SK-N-SH (cell line): ENCODE measurements at regions not wholly inside any gene's neighbourhood (a gene's known extent, or its start where the extent isn't known, plus 50 kb on each side); places are given as distances from the start of the nearest gene placed in this dataset.

Experiments
- CTCF ChIA-PET: fragments of 300-600, 350-600 bp; formaldehyde crosslinking; extraction: SDS; loops from one replicate; lab custom pipeline; 2021; lab: Yijun Ruan, JAX
- POLR2A ChIA-PET: fragments of 350-600 bp; sonication (Branson Sonifier 250); formaldehyde crosslinking; extraction: SDS; loops from one replicate; lab custom pipeline; 2020; ENCODE audit warnings: antibody characterized with exemption, inconsistent platforms; lab: Yijun Ruan, JAX
- DNase-seq: peaks from one replicate; pipeline ENCODE4 v3.0.0; 2012
- H2AFZ ChIP-seq: fragments of 200-600 bp; sonication (generic); 2 replicates; pipeline ENCODE4 v1.8.1; 2016; ENCODE audit warnings: antibody characterized with exemption, mild to moderate bottlenecking, low read depth
- H3F3A ChIP-seq: fragments of 200-600 bp; sonication (generic); replicated peaks from 2 replicates; pipeline ENCODE3; 2016; ENCODE audit warnings: antibody characterized with exemption, mild to moderate bottlenecking; ENCODE audit not compliant: insufficient read depth
- H3K27ac ChIP-seq, 2 experiments: fragments of 200-500 bp in 1 of 2; fragments of 200-600 bp in 1 of 2; sonication (Bioruptor generic) in 1 of 2; sonication (generic), shearing (Covaris generic) in 1 of 2; 2 replicates each; pipeline versions ENCODE4 v1.5.1 to v1.6.1; 2014 to 2016; ENCODE audit warnings: low read depth in 2 of 2, inconsistent platforms in 1 of 2, low read length in 1 of 2, mild to moderate bottlenecking in 1 of 2, mixed read lengths in 1 of 2
- H3K27me3 ChIP-seq: fragments of 200-600 bp; sonication (generic), shearing (Covaris generic); 2 replicates; pipeline ENCODE4 v1.6.1; 2016; ENCODE audit warnings: mixed run types; ENCODE audit not compliant: insufficient read depth
- H3K36me3 ChIP-seq, 2 experiments: fragments of 200-500 bp in 1 of 2; fragments of 200-600 bp in 1 of 2; sonication (Bioruptor generic) in 1 of 2; sonication (generic) in 1 of 2; replicated peaks in 1 of 2; 2 replicates each; pipeline versions ENCODE3 to v1.5.1; 2014 to 2016; ENCODE audit warnings: low read length in 1 of 2, mild to moderate bottlenecking in 1 of 2; ENCODE audit not compliant: insufficient read depth in 2 of 2, control insufficient read depth in 1 of 2
- H3K4me1 ChIP-seq, 2 experiments: fragments of 200-500 bp in 1 of 2; fragments of 200-600 bp in 1 of 2; sonication (Bioruptor generic) in 1 of 2; sonication (generic), shearing (Covaris generic) in 1 of 2; 2 replicates each; pipeline versions ENCODE4 v1.5.1 to v1.6.1; 2014 to 2016; ENCODE audit warnings: low read depth in 1 of 2, low read length in 1 of 2, mixed run types in 1 of 2; ENCODE audit not compliant: insufficient read depth in 2 of 2, control insufficient read depth in 1 of 2
- H3K4me2 ChIP-seq: fragments of 200-600 bp; sonication (generic), shearing (Covaris generic); 2 replicates; pipeline ENCODE4 v1.6.1; 2017; ENCODE audit warnings: mixed run types
- H3K4me3 ChIP-seq, 2 experiments: fragments of 200-500 bp in 1 of 2; fragments of 200-600 bp in 1 of 2; sonication (Bioruptor generic) in 1 of 2; sonication (generic), shearing (Covaris generic) in 1 of 2; 2 replicates each; pipeline versions ENCODE4 v1.5.1 to v1.8.1; 2014 to 2016; ENCODE audit warnings: low read depth in 2 of 2, inconsistent platforms in 1 of 2, low read length in 1 of 2, mild to moderate bottlenecking in 1 of 2, mixed read lengths in 1 of 2, moderate library complexity in 1 of 2
- H3K79me2 ChIP-seq: fragments of 200-600 bp; sonication (generic); 2 replicates; pipeline ENCODE4 v1.8.1; 2017; ENCODE audit warnings: mild to moderate bottlenecking; ENCODE audit not compliant: insufficient read depth
- H3K9ac ChIP-seq: fragments of 200-600 bp; sonication (generic); 2 replicates; pipeline ENCODE4 v1.6.1; 2017; ENCODE audit warnings: mixed run types
- H3K9me2 ChIP-seq: fragments of 200-600 bp; sonication (generic); 2 replicates; pipeline ENCODE4 v1.6.1; 2017; ENCODE audit warnings: mixed run types
- H3K9me3 ChIP-seq: fragments of 200-600 bp; sonication (generic); 2 replicates; pipeline ENCODE4 v1.6.1; 2017; ENCODE audit warnings: mixed run types, mild to moderate bottlenecking, moderate library complexity
- H4K20me1 ChIP-seq: fragments of 200-600 bp; sonication (generic); 2 replicates; pipeline ENCODE4 v1.6.1; 2017; ENCODE audit warnings: mild to moderate bottlenecking, mixed run types; ENCODE audit not compliant: insufficient read depth
- CTCF ChIP-seq: fragments of 200-600 bp; sonication (generic); IDR thresholded peaks from 2 replicates; pipeline ENCODE4 v1.6.1; 2017; ENCODE audit warnings: antibody characterized with exemption, mild to moderate bottlenecking, moderate library complexity
- ELF1 ChIP-seq: IDR thresholded peaks from 2 replicates; pipeline ENCODE4 v1.4.0; 2012
- EP300 ChIP-seq, 2 experiments: IDR thresholded peaks; 2 replicates each; pipeline versions ENCODE4 v1.4.0 to v1.6.1; 2012; ENCODE audit warnings: borderline replicate concordance in 1 of 2, low read depth in 1 of 2, low read length in 1 of 2
- EZH2phosphoT487 ChIP-seq: fragments of 200-600 bp; sonication (generic); IDR thresholded peaks from 2 replicates; pipeline ENCODE4 v1.6.1; 2017; ENCODE audit warnings: low read depth, mixed run types, mild to moderate bottlenecking, antibody characterized with exemption, moderate library complexity, borderline replicate concordance
- GABPA ChIP-seq: IDR thresholded peaks from 2 replicates; pipeline ENCODE4 v1.4.0; 2012; ENCODE audit warnings: low read depth, mild to moderate bottlenecking
- JUND ChIP-seq: IDR thresholded peaks from 2 replicates; pipeline ENCODE4 v1.4.0; 2012
- MEF2A ChIP-seq: IDR thresholded peaks from 2 replicates; pipeline ENCODE4 v1.4.0; 2012; ENCODE audit warnings: low read depth, borderline replicate concordance
- NFIC ChIP-seq: IDR thresholded peaks from 2 replicates; pipeline ENCODE4 v1.4.0; 2012; ENCODE audit warnings: borderline replicate concordance
- PBX3 ChIP-seq: IDR thresholded peaks from 2 replicates; pipeline ENCODE4; 2012
- POLR2AphosphoS5 ChIP-seq: IDR thresholded peaks from 2 replicates; pipeline ENCODE4 v1.6.1; 2012; ENCODE audit warnings: low read depth, low read length
- RXRA ChIP-seq: IDR thresholded peaks from 2 replicates; pipeline ENCODE4 v1.4.0; 2012; ENCODE audit warnings: low read depth, mild to moderate bottlenecking, borderline replicate concordance
- TAF1 ChIP-seq: IDR thresholded peaks from 2 replicates; pipeline ENCODE4 v1.6.1; 2012; ENCODE audit warnings: low read depth, mild to moderate bottlenecking, low read length, moderate library complexity, borderline replicate concordance
- TCF12 ChIP-seq: IDR thresholded peaks from 2 replicates; pipeline ENCODE4 v1.4.0; 2012
- TEAD4 ChIP-seq: IDR thresholded peaks from 2 replicates; pipeline ENCODE4 v1.4.0; 2012; ENCODE audit warnings: mild to moderate bottlenecking, borderline replicate concordance; ENCODE audit not compliant: insufficient read depth
- ZBTB33 ChIP-seq: IDR thresholded peaks from 2 replicates; pipeline ENCODE4 v1.4.0; 2012; ENCODE audit warnings: low read depth, borderline replicate concordance
- WGBS: methylation state at CpG from one replicate; pipeline ENCODE4 v1.1.6; 2017; ENCODE audit warnings: low lambda C conversion rate; 5-methylcytosine and 5-hydroxymethylcytosine counted together

- Histone ChIP-seq H3K27me3 (no peaks in the 10 kb centered on the region), H3K9ac (no peak overlapping the region), H3K36me3 (no peaks in the 10 kb centered on the region), H3K9me3 (no peaks in the 10 kb centered on the region), H3K4me1 (peaks cover 0 to 29% of the 10 kb centered on the region in 2 experiments; a peak in 2 of 4 replicates), H3K4me2 (no peak overlapping the region), H3F3A (no peaks in the 10 kb centered on the region), H2AFZ (no peak overlapping the region), H3K9me2 (no peaks in the 10 kb centered on the region), H4K20me1 (no peaks in the 10 kb centered on the region), H3K79me2 (no peaks in the 10 kb centered on the region), H3K4me3 (no peak overlapping the region), H3K27ac (no peak overlapping the region; a peak in 1 of 4 replicates)
- WGBS = 30% methylated on average over 8 of the region's 9 CpGs
- peak; percentile 33 for DNase-seq
- ChIA-PET POLR2A (no interaction called here), CTCF (interaction anchor here (0.8 to 1.6 kb wide), 3 partner anchors 9 to 161 kb away, joined by 3 to 5 read pairs (median 3); no protein-coding TSS in a partner anchor)
- TF ChIP-seq GABPA (no peak), TCF12 (no peak), POLR2AphosphoS5 (no peak)
- TF ChIP-seq, all 33 proteins: peak for 0
Observed at GRCh38 chr11:119932828-119933562, 204.0 kb upstream of the NECTIN1 start.

- H3K4me1 ChIP-seq = peaks cover 0 to 3% of the 10 kb centered on the region in 2 experiments; a peak in 1 of 4 replicates
- H3K9me2 ChIP-seq = no peaks in the 10 kb centered on the region
- no peaks in the 10 kb centered on the region for H3K27me3 ChIP-seq
- no peaks in the 10 kb centered on the region for H3K36me3 ChIP-seq
- H3K9ac ChIP-seq = no peak overlapping the region
- H3K4me2 ChIP-seq = no peak overlapping the region
- no peak overlapping the region for H3K27ac ChIP-seq
- H3K79me2 ChIP-seq = no peaks in the 10 kb centered on the region
- no peaks in the 10 kb centered on the region for H3K9me3 ChIP-seq
- ChIA-PET POLR2A (no interaction called here), CTCF (interaction anchor here (2.0 kb wide), 1 partner anchor 198 kb away, joined by 5 read pairs; the partner anchor contains the start of gene NECTIN1)
- no peak overlapping the region for H2AFZ ChIP-seq
- H3F3A ChIP-seq = no peaks in the 10 kb centered on the region
- no peaks in the 10 kb centered on the region for H4K20me1 ChIP-seq
- 10% methylated on average over 2 of the region's 4 CpGs for WGBS
- no peak overlapping the region for H3K4me3 ChIP-seq
- no peak for DNase-seq
- TF ChIP-seq MEF2A (no peak), TAF1 (no peak), POLR2AphosphoS5 (no peak)
Observed at GRCh38 chr11:119928047-119928446, 199.0 kb upstream of the NECTIN1 start.

- no peaks in the 10 kb centered on the region for H4K20me1 ChIP-seq
- peaks cover 0 to 4% of the 10 kb centered on the region in 2 experiments; a peak in 1 of 4 replicates for H3K4me1 ChIP-seq
- no peak overlapping the region for H3K4me2 ChIP-seq
- no peaks in the 10 kb centered on the region for H3K9me3 ChIP-seq
- no peaks in the 10 kb centered on the region for H3K36me3 ChIP-seq
- H3K79me2 ChIP-seq = no peaks in the 10 kb centered on the region
- no peak for DNase-seq
- no peak overlapping the region for H3K27ac ChIP-seq
- no peaks in the 10 kb centered on the region for H3F3A ChIP-seq
- POLR2A ChIA-PET = no interaction called here
- WGBS = 13% methylated on average over 5 of the region's 5 CpGs
- peaks cover 5% of the 10 kb centered on the region; the same call in 1 of the 2 replicates for H3K27me3 ChIP-seq
- no peak overlapping the region for H3K9ac ChIP-seq
- CTCF ChIA-PET = interaction anchor here (0.6 to 1.3 kb wide), 4 partner anchors 12 to 142 kb away, joined by 3 to 4 read pairs (median 3); no protein-coding TSS in a partner anchor
- no peak overlapping the region for H3K4me3 ChIP-seq
- H2AFZ ChIP-seq = no peak overlapping the region
- H3K9me2 ChIP-seq = no peaks in the 10 kb centered on the region
- TF ChIP-seq RXRA (no peak), EP300 (IDR thresholded peaks at IDR 0.05; ENCODE audit: borderline replicate concordance in 1 of 2, low read depth in 1 of 2, low read length in 1 of 2) (no peak), ZBTB33 (no peak), CTCF (no peak), ELF1 (no peak), TAF1 (no peak), JUND (no peak), TEAD4 (no peak), PBX3 (no peak), EZH2phosphoT487 (no peak), NFIC (no peak), GABPA (no peak)
Observed at GRCh38 chr11:119924017-119924416, 195.0 kb upstream of the NECTIN1 start.
